ENCODE measurements at regions not wholly inside any gene's neighbourhood (a gene's known extent, or its start where the extent isn't known, plus 50 kb on each side); places are given as distances from the start of the nearest gene placed in this dataset.
"Not testable (repeated sequence)": the region's sequence is repeated elsewhere in the genome, so short reads cannot be mapped to it uniquely, and the experiment has no call there.

- TF ChIP-seq, protein P1, sequence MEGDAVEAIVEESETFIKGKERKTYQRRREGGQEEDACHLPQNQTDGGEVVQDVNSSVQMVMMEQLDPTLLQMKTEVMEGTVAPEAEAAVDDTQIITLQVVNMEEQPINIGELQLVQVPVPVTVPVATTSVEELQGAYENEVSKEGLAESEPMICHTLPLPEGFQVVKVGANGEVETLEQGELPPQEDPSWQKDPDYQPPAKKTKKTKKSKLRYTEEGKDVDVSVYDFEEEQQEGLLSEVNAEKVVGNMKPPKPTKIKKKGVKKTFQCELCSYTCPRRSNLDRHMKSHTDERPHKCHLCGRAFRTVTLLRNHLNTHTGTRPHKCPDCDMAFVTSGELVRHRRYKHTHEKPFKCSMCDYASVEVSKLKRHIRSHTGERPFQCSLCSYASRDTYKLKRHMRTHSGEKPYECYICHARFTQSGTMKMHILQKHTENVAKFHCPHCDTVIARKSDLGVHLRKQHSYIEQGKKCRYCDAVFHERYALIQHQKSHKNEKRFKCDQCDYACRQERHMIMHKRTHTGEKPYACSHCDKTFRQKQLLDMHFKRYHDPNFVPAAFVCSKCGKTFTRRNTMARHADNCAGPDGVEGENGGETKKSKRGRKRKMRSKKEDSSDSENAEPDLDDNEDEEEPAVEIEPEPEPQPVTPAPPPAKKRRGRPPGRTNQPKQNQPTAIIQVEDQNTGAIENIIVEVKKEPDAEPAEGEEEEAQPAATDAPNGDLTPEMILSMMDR (IDR thresholded peaks at IDR 0.05; ENCODE audit: low read depth, low read length): no peak
- no peak overlapping the region for H3K4me3 ChIP-seq (ENCODE audit: low read depth, low read length)
These were observed 560.3 kb upstream of the NR2F2 start for GRCh38 chr15:95770196-95770595.

- no peak overlapping the region for H3K4me3 ChIP-seq (ENCODE audit: low read depth, low read length)
- TF ChIP-seq, protein P1 (IDR thresholded peaks at IDR 0.05; ENCODE audit: low read depth, low read length): no peak
These were observed 557.5 kb upstream of the NR2F2 start for GRCh38 chr15:95772982-95773381.

DNA sequence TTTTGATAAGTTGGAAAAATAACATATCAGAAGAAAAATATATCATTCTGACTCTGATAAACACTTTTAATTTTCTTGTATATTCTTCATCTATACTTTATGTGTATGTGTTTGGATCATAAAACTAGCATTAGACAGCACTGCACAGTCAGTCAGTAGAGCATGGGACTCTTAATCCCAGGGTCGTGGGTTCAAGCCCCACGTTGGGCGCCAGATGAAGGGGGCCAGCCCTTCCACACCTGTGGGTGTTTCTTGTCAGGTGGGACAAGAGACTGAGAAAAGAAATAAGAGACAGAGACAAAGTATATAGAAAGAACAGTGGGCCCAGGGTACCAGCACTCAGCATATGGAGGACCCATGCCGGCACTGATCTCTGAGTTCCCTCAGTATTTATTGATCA is 546.0 kb upstream of the NR2F2 start:
- TF ChIP-seq, protein P1 (IDR thresholded peaks at IDR 0.05; ENCODE audit: low read depth, low read length): no peak
- H3K4me3 ChIP-seq (ENCODE audit: low read depth, low read length): no peak overlapping the region

GRCh38 chr15:95785276-95785675 is 545.2 kb upstream of the NR2F2 start:
- H3K4me3 ChIP-seq (ENCODE audit: low read depth, low read length): not testable (repeated sequence)

DNA sequence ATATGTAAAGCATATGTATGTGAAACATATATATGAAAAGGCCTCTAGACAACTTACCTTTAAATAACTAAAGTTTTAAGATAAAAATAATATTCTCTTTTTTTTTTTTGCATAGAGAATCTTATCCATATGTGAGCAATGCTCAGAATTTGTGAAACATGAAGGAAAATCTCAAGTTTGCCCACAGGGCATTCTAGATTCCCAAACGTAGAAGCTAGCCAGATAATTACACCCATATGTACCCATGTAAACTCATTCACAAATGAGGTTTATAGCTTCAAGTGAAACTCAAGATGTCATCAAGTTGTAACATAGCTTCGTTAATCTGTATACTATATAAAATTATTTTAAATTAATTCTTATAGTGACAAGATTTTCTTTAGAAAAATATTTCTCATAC is 537.3 kb upstream of the NR2F2 start:
- TF ChIP-seq, protein P1 (IDR thresholded peaks at IDR 0.05; ENCODE audit: low read depth, low read length): no peak
- no peak overlapping the region for H3K4me3 ChIP-seq (ENCODE audit: low read depth, low read length)

- TF ChIP-seq, protein P1 (IDR thresholded peaks at IDR 0.05; ENCODE audit: low read depth, low read length): no peak
- no peak overlapping the region for H3K4me3 ChIP-seq (ENCODE audit: low read depth, low read length)
These were observed 535.1 kb upstream of the NR2F2 start for GRCh38 chr15:95795386-95795785.

DNA sequence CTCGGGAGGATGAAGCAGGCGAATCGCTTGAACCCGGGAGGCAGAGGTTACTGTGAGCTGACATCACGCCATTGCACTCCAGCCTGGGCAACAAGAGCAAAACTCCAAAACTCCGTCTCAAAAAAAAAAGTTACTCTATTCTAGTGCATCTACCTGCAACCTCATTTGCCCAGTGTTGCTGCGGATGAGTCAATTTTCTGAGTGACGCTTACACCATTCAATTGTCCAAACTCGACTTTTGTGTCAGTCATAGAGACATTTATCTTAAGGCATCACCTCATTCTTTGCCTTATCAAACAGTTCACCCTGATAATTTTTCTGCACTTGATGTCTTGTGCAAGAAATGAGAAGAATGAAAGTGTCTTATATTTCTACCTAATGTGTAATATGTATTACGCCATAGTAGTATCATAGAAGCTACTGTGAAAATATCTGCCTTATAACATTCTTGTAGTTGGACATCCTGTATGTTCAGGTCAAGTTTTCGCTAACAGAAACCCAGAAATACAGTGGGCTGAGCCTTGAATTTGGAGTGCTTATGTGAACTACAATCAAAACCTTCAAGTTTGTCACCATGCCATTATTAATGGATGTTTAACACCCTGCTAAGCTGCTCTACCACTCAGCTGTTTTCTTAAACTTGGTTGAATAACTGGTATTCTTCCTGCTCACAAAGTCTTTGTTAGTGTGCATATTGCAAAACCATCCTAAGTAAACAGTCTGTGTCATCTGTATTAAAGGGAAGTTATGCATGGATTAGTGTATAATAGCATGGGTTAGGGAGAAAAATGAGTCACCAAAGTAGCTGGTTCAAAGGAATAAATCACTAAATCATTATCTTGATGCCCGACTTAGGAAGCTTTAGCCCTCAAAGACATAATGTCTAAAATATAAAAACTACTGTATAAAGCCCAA is 531.0 kb upstream of the NR2F2 start:
- no peak overlapping the region for H3K4me3 ChIP-seq (ENCODE audit: low read depth, low read length)
- TF ChIP-seq, protein P1 (IDR thresholded peaks at IDR 0.05; ENCODE audit: low read depth, low read length): no peak
